Right atrium auricular region (tissue), 2 donors: ENCODE measurements at regions not wholly inside any gene's neighbourhood (a gene's known extent, or its start where the extent isn't known, plus 50 kb on each side); places are given as distances from the start of the nearest gene placed in this dataset.

Experiments
- DNase-seq: peaks from one replicate; pipeline ENCODE4 v3.0.0-alpha.2; 2019; ENCODE audit warnings: low spot score
- H3K27ac ChIP-seq, 2 donors: fragments of 200-600 bp; sonication (generic); 1 replicate in 1 of 2; 2 replicates in 1 of 2; pipeline ENCODE4 v1.5.1; 2016 to 2019
- H3K27me3 ChIP-seq, 2 donors: fragments of 200-600 bp; sonication (generic); one replicate each; pipeline versions ENCODE4 v1.5.1 to v1.6.0; 2017 to 2019
- H3K36me3 ChIP-seq: fragments of 200-600 bp; sonication (generic); one replicate; pipeline ENCODE4 v1.5.1; 2016
- H3K4me1 ChIP-seq, 2 donors: fragments of 200-600 bp; sonication (generic); one replicate each; pipeline versions ENCODE4 v1.5.1 to v1.6.0; 2017 to 2019
- H3K4me3 ChIP-seq, 2 donors: fragments of 200-600 bp; sonication (generic); 1 replicate in 1 of 2; 2 replicates in 1 of 2; pipeline ENCODE4 v1.5.1; 2017 to 2019; ENCODE audit warnings: mild to moderate bottlenecking in 1 of 2, moderate library complexity in 1 of 2
- H3K9me3 ChIP-seq, 2 donors: fragments of 200-600 bp; sonication (generic); one replicate each; pipeline ENCODE4 v1.5.1; 2019
- CTCF ChIP-seq, 2 donors: fragments of 200-600 bp; sonication (generic); IDR thresholded peaks; one replicate each; pipeline ENCODE4 v1.5.1; 2019; ENCODE audit warnings: antibody characterized with exemption in 2 of 2

GRCh38 chr1:30248774-30249173, 474.6 kb downstream of the MATN1 start:
- no peak for TF ChIP-seq CTCF (IDR thresholded peaks at IDR 0.05)
- no peak for DNase-seq
- H3K4me3 ChIP-seq: no peak overlapping the region
- no peaks in the 10 kb centered on the region for H3K9me3 ChIP-seq
- no peaks in the 10 kb centered on the region for H3K4me1 ChIP-seq
- H3K27me3 ChIP-seq: no peaks in the 10 kb centered on the region
- no peak overlapping the region for H3K27ac ChIP-seq
- H3K36me3 ChIP-seq: no peaks in the 10 kb centered on the region

GRCh38 chr1:30248373-30248772, 475.0 kb downstream of the MATN1 start:
- Histone ChIP-seq H3K27me3 (no peaks in the 10 kb centered on the region), H3K9me3 (no peaks in the 10 kb centered on the region), H3K36me3 (no peaks in the 10 kb centered on the region), H3K27ac (no peak overlapping the region), H3K4me3 (no peak overlapping the region), H3K4me1 (no peaks in the 10 kb centered on the region)
- DNase-seq: no peak
- TF ChIP-seq CTCF (IDR thresholded peaks at IDR 0.05): no peak

- Histone ChIP-seq H3K27me3 (no peaks in the 10 kb centered on the region), H3K27ac (no peak overlapping the region), H3K36me3 (no peaks in the 10 kb centered on the region), H3K4me3 (no peak overlapping the region), H3K4me1 (no peaks in the 10 kb centered on the region), H3K9me3 (no peaks in the 10 kb centered on the region)
- TF ChIP-seq CTCF (IDR thresholded peaks at IDR 0.05): no peak
- DNase-seq: no peak
Measured at GRCh38 chr1:30244801-30245200, 478.6 kb downstream of the MATN1 start.

- no peak overlapping the region for H3K27ac ChIP-seq
- TF ChIP-seq CTCF (IDR thresholded peaks at IDR 0.05): no peak
- DNase-seq: no peak
- no peaks in the 10 kb centered on the region for H3K36me3 ChIP-seq
- H3K4me1 ChIP-seq: no peaks in the 10 kb centered on the region
- H3K9me3 ChIP-seq: no peaks in the 10 kb centered on the region
- H3K4me3 ChIP-seq: no peak overlapping the region
- no peaks in the 10 kb centered on the region for H3K27me3 ChIP-seq
Measured at GRCh38 chr1:30242722-30243457, 480.5 kb downstream of the MATN1 start.

GRCh38 chr1:30242168-30242567, 481.2 kb downstream of the MATN1 start:
- no peaks in the 10 kb centered on the region for H3K4me1 ChIP-seq
- H3K9me3 ChIP-seq: no peaks in the 10 kb centered on the region
- DNase-seq: no peak
- H3K4me3 ChIP-seq: no peak overlapping the region
- no peak for TF ChIP-seq CTCF (IDR thresholded peaks at IDR 0.05)
- no peaks in the 10 kb centered on the region for H3K27me3 ChIP-seq
- no peaks in the 10 kb centered on the region for H3K36me3 ChIP-seq
- no peak overlapping the region for H3K27ac ChIP-seq

GRCh38 chr1:30241681-30242080, 481.7 kb downstream of the MATN1 start:
- no peaks in the 10 kb centered on the region for H3K27me3 ChIP-seq
- no peak overlapping the region for H3K4me3 ChIP-seq
- no peak for TF ChIP-seq CTCF (IDR thresholded peaks at IDR 0.05)
- no peaks in the 10 kb centered on the region for H3K9me3 ChIP-seq
- H3K4me1 ChIP-seq: no peaks in the 10 kb centered on the region
- H3K27ac ChIP-seq: no peak overlapping the region
- H3K36me3 ChIP-seq: no peaks in the 10 kb centered on the region
- no peak for DNase-seq
